Cortex of kidney (tissue), 1 donor: ENCODE measurements at regions not wholly inside any gene's neighbourhood (a gene's known extent, or its start where the extent isn't known, plus 50 kb on each side); places are given as distances from the start of the nearest gene placed in this dataset.

Source experiments
- DNase-seq: peaks from one replicate; lab custom pipeline; 2025; lab: John Stamatoyannopoulos, UW

DNA sequence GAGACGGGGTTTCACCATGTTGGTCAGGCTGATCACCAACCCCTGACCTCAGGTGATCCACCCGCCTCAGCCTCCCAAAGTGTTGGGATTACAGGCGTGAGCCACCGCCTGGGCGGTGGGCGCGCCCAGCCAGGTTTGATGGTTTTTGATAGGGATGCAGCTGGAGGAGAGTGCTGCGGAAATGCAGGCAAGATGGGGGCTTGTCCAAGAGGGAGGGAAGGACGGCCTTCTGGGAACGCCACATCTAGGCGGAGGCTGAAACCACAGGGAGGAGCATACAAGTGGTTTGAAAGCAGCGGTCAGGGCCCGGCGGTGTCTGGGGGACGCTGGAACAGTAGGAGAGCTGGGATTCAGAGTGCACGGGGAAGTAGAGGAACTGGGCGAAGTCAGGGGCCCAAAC is 134.6 kb downstream of the VRK1 start:
- no peak for DNase-seq

DNA sequence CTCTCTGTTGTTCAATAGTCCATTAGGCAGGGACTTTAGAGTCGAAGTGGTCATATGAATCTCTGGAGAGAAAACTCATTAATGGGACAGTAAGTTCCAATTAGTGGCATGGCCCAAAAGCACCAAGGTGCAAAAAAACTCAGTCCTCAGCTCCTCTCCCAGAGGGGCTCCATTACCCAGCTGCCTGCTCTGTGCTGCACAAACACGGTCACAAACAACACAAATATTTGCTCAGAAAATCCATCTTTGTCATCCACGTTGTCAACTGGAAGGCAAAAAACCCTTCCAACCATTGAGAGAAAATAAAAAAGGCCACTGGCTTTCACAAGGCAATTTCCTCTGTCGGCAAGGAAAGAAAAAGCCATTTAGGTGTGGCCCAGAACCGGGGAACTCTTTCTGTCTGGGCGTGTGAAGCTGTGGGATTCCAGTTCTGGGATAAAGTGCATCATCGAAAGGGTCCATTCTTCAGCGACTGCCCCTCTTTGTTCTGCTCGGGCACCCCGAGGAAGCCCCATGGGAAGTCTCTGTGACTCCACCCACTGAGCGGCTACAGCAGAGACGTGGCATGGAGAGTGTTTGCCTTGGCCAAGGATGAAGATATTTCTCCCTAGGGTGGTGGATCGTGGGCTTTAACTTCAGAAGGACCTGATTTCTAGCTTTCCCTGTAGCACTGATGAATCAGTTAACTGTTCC is 137.6 kb downstream of the VRK1 start:
- no peak for DNase-seq

DNA sequence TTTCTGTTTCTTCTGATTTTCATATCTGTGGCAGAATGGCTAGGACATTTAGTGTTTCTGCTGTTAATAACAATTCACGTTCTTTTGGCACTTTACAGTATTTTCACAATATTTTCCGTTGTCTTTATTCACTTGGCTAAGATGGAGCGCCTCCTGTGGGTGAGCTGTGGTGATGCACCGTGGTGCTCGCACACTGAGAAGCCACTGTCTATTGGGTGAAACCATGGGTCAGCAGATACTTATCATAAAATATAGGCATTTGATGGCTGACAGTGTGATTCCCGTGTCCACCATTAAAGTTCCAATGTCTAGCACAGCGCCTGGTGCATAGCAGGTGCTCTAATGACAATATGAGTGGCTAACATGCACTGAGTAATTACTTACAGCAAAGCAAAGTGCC is 141.8 kb downstream of the VRK1 start:
- no peak for DNase-seq

DNA sequence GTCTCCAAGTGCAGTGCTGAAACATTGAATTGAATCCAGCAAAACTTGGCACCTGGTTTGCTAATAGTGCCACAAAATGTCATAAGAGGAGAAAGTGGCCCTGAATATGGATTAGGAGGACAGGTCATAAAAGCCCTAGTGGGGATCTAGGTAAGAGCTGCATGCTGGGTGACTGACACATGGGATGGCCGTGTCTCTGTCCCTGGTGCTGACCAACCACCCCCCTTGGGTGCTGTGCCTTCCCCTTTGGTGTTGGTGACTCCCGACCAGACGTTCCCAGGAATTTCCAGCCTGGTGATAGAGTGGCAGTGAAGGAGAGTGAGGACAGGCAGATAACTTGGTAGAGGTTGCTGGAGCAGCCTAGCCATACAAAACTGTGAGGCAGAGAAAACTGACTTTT is 142.8 kb downstream of the VRK1 start:
- DNase-seq = no peak

DNA sequence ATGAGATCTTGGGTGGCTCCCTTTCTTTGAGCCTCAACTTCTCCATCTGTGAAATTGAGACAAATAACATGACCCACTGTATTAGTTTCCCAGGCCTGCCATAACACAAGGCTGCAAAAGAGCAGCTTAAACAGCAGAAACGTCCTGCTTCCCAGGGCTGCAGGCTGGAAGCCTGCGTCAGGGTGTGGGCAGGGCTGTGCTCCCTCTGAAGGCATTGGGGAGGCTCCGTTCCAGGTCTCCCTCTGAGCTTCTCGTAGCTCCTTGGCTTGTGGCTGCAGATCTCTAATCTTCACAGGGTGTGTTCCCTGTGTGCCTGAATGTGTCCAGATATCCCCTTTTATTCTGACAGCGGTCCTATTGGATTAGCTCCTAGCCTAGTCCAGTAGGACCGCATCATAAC is 147.1 kb downstream of the VRK1 start:
- DNase-seq = no peak

DNA sequence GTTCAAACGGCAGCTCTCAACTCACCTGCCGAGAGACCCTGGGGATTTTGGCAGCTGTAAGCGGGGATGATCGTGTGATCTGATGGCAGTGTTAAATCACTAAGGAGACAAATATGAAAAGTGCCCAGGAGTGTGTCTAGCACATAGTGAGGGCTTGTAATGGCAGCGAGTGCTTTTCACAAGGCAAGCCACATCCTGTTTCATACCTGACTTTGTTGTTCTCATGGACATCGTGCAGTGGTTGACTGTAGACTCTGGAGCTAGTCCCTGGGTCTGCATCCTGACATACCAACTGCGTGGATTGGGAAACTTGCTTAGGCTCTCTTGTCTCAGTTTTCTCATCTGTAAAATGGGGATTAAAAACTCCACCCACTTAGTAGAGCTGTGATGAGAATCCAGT is 148.5 kb downstream of the VRK1 start:
- DNase-seq = no peak

DNA sequence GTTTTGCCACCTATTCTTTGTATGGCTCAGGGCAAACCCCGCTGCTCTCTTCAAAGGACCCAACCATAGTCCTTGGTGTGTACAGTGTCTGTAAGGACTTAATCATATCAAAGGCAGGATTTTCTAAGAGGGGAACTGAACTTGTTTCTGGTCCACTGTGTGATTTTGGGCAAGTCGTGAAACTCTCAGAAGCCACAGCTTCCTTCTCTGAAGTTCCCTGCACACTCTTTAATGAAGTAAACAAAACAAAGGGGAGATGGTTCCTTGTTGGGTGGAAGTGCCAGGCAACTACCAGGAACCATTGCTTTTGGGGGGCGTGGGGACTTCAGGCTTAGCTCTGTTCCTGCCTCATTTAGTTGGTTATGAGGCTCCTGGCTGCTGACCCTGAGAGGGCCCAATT is 152.4 kb downstream of the VRK1 start:
- DNase-seq = no peak

DNA sequence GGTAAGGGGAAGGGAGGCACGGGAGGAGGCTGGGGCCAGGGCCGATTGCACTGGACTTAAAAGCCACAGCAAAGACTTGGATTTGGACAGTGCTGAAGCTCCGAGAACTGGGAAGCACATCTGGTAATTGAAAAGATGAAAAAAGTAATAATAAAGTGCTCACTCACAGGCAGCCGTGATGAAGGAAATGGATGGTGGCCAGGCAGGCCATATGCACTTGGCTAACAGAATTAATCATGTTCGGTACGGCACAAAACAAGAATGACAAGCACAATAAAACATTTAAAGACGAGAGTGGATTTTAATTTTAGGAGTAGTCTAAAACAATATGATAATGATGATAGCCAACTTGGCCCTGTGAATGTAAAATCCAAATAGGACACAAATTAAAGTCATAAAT is 154.3 kb downstream of the VRK1 start:
- DNase-seq = no peak

DNA sequence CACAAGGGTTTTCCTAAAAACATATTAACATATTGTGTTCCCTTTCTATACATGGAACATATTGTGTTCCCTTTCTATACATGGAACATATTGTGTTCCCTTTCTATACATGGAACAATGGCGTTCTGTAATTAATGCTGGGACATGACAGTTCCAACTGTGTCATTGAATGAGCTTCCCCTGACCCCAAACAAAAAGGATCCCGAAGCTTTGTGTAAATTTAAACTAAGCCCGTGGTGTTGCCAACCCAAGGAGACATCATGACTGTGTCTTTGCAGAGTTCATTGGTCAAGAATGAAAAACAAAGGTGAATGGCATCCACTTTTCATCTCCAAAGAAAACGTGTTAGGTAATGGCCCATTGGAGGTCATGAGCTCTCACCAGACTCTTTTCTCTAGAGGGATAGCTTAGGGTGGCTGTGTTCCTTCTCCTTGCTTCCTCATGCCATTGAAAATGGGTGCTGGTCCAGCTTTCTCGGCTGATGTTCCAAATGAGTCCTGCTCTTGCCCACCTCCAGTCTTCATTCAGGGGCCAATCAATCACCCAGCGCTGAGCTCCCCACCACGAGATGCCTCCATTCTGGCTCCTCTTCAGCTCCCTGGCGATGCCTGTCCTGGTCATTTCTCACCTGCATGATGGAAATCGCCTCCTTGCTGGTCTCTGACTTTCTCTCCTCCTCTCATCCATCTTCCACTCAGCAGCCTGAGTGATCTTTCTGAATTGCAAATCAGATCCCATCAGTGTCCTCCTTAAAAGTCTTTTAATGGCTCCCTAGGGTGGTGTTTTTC is 156.1 kb downstream of the VRK1 start:
- no peak for DNase-seq

DNA sequence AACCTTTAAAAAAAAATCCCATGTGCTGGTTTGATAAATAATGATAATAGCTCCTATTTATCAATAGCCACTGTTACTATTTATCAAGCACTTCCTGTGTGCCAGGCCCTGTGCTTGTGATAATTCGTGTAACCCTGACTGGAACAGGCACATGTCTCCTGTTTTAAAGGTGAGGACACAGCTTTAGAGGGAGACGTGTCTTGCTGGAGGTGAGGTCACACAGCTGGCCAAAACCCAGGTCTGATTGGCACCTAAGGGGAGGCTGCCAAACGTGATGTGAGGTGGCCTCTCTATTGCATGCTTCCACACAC is 156.6 kb downstream of the VRK1 start:
- DNase-seq = no peak

DNA sequence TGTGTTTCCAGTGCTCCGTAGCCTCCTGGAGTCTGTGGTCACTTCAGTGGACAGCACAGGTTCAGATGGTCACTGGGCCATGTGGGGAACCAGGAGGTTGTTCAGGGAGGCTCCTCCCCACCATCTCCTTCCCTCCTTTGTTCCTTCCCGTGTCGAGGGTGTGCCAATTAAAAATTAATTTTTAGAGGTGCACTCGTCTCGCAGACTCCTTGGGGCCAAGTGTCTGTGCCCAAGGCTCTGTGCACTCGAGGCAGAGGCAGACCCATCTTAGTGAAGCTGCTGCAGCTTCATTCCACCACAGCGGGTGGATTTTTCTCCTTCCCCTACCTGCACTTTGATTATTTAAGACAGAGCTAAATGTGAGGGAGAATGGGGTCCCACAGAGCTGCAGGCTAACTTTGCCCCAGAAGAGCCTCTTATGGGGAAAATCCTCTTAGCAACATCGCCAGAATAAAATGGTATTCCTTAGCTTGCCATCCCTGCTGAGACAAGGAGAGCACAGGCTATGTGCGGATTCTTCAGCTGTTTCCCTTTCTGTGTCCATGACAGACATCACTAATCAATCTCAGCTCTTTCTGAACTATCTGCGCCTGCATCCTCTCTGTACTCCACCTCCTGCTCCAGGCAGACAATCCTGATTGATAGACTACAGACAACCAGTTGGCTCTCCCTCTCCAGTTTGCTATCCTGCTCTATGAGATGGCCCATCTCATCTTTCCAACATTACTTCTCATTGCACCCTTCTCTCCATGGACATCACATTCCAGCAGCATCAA is 159.5 kb downstream of the VRK1 start:
- DNase-seq = no peak

DNA sequence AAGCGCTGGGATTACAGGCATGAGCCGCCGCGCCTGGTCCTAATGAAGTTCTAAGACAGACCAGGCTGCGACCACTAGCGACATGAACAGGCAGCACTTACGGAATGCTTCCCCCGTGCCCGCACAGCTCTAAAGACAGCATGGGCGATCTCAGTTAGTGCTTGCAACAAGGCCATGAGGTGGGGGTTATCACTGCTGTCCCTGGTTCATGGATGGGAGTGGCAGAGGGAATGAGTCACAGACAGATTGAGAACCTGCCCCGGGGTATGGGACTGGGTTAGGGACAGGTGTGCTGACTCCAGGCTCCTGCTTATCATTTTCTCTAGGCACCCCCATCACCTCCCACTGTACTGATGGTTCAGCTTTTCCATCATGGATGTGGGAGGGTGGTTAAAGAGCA is 160.9 kb downstream of the VRK1 start:
- DNase-seq = no peak

DNA sequence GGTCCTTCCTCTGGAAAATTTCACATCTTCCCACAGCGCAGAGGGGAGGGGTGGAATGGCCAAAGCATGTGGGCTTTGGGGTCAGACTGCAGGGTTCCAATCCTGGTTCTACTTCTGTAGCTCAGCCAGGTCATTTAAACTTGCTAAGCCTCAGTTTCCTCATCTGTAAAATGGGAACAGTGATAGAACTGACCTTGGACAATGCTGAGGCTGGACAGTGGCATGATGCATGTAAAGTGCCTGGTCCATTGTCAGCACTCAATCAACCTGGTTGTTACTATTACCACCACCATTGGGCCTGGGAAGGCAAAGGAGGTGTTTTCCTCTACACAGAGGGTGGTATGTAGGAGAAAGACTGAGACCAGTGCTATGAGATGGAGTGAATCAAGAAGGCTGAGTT is 162.8 kb downstream of the VRK1 start:
- DNase-seq = no peak

DNA sequence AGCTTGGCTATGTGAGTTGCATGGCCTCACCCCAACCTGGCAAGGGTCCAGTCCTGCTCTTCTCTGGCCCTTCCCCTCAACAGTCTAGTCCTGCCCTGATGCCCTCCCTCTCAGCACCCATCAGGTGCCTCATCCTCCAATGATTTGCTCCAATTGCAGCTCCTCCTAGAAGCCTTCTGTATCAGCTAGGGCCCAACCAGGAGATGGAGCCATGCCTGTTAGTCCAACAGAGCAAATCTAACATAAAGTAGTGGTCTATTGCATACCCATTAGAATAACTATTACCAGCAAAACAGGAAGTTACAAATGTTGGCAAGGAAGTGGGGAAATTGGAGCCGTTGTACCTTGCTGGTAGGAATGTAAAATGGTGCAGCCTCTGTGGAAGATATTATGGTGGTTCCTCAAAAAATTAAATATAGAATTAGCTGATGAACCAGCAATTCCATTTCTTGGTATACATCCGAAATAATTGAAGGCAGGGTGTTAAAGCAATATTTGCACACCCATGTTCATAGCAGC is 163.5 kb downstream of the VRK1 start:
- DNase-seq = no peak

DNA sequence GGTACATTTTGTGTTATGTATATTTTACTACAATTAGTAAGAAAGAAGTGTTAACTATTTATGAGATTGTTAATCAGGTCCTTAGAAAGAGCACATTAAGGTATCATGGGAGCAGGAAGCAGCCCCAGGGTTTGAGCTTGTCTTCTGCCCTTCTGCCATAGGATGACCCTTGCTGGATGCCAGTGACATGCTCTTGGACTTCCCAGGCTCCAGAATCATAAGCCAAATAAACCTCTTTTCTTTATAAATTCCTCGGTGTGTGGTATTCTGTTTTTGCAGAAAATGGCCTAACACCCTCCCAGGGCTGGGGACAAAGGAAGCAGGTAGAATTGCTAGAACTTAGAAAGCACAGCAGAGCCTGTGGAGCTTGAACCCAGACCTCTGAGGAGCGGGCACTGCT is 164.7 kb downstream of the VRK1 start:
- DNase-seq = no peak

DNA sequence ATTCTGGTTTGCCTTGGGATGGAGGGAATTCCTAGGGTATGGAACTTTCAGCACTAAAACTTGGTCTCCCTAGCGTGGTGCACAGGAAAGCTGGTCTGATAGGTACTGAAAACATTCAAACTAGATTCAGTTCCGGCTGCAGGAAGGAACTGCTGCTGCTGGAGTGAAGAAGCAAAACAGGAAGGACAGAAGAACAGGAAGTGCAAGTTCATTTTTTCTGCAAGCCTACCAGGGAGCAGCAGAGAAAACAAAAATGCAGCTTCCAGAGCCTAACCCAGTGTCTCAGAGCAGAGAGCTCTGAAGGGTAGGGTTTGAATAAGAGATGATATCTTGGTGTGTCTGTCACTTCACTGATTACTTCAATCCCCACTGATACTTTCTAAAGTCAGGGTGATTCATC is 165.2 kb downstream of the VRK1 start:
- DNase-seq = no peak

DNA sequence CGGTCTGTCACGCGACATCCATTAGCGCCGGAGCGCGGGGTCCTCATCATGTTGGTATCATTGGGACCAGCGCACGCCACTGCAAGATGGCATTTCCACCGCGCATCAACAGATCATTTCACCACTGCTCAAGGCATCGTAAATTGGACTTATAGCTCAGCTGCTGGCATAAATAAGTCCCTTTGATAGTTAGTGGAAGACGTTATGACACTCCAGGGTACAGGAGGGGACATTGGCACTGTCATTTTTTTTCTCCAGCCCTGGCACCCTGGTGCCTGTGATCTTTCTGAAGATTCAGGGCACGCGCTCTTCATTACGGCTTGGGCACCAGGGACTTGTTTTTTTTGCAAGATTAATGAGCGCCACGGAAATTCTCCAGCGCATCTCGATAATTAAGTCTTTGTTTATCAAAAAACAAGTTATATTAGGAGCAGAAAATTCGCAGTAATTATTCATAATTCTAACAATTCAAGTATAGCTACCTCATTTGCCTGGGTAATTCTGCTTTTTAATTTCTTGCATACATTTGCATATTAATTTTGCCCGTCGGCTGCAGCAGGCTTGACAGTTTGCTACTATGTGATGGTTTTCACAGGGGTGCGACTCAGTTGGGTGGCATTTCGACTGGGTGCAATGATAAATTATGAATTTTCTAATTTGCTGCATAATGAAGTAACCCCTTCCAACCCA is 167.7 kb downstream of the VRK1 start:
- no peak for DNase-seq

DNA sequence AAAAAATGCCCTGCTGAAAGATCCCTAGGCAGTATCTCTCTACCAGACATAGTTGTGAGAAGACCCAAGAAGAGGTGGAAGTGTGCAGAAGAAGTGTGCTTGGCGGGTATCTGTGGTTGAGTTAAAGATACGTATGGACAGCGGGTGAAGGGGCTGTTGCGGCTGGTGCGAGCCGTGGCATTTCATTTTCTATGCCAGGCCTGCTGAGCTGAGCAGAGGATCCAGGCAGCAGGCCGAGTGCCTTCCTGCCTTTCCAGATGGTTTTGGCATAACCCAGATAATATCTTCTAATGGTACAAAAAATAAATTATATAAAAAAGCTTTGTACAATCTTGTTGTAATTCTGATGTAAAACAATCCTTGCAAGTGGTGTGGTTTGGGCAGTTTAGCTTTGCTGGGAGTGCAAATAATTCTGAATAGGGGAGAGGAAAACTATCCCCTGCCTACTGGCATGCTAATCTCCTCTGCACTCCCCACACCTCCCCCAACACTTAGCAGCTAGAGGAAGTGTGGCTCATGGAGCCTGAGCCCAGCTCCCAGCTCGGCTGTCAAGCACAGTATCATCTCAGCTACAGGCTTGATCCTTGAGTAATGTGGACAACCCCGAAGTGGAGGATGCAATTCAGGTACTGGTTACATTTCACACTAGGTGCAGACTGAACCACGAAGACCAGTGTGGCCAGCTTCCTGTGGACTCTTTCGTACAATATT is 168.9 kb downstream of the VRK1 start:
- no peak for DNase-seq

DNA sequence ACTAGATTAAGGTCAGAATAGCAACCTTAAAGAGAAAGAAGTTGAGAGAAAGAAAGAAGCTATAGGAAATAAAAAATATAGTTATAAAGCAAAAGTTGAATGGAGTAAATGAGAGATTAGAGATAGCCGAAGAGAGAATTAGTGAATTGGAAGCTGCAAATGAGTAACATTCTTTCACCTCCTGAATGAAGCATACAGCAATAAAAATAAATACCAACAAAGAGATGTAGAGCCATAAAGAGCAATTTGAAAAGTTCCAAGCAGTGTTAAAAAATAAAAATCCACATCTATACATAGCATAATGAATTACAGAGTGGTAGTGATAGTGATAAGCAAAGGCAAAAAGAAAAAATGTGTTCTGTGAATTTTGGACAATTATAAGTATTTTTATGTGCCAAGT is 177.9 kb downstream of the VRK1 start:
- no peak for DNase-seq

DNA sequence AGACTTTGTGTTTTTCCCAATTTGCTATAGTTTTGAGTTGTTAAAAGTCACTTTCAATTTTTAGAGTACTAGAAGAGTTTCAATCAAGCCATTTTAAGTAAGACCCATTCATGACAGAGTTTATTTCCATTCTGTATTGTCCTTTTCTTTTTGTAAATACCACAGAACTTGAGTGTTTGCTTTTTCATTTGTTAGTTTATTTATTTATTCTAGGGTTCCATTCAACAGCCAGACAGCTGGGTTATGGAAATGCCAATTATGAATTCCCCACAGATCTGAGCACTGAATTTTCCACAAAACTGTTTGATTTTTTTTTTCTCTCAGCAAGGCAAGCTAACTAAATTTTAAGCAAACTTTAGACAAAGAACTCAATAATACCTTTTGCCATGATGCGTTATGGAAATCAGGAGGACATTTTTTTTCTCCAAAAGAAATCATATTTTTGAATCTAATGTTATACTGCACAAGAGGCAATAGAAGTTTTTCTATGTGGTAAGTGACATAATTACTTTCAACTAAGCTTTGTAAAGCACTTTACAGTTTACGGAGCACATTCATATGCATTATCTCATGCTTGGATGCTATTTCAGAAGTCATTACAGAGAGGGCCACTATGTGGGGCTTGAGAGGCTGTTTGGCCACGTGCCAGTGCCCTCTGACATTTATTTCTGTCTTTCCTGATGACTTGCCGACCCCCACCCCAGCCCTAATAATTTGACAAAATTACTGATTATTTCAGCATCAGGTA is 181.5 kb downstream of the VRK1 start:
- DNase-seq = no peak

DNA sequence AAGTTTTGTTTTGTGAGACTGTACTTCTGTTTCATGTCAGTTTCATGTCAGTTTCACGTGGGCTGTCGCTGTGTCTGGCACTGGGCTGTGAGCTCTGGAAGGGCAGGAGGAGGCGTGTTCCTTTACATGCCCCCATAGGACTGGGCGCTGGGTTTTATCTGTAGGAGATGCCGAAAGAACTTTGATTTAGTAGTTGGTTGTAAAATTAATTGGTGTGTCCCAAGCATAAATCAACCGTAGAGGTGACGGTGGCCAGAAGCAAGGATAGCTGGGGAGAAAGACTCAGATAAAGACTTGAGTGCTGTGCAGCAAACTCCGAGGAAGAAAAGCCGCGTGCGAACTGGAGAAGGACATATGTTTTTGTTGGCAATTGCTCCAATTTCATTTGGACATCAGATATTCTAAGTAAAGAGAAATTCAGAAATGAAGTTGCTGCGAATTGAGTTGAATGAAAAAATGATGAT is 182.5 kb downstream of the VRK1 start:
- DNase-seq = no peak
